ENCODE measurements at regions not wholly inside any gene's neighbourhood (a gene's known extent, or its start where the extent isn't known, plus 50 kb on each side); places are given as distances from the start of the nearest gene placed in this dataset.
"Not testable (repeated sequence)": the region's sequence is repeated elsewhere in the genome, so short reads cannot be mapped to it uniquely, and the experiment has no call there.

- not testable (repeated sequence) for TF ChIP-seq CTCF, POLR2A (IDR thresholded peaks at IDR 0.05)
Measured at GRCh38 chr17:22321001-22321400, 628.7 kb downstream of the KCNJ18 start.

Measured in esophagus squamous epithelium (tissue), 4 donors.